Immature natural killer cell (primary cell): ENCODE measurements at regions not wholly inside any gene's neighbourhood (a gene's known extent, or its start where the extent isn't known, plus 50 kb on each side); places are given as distances from the start of the nearest gene placed in this dataset.
"Not testable (repeated sequence)": the region's sequence is repeated elsewhere in the genome, so short reads cannot be mapped to it uniquely, and the experiment has no call there.

Experiments used
- DNase-seq, 3 donors: peaks; one replicate each; pipeline ENCODE4 v3.0.0; 2022; ENCODE audit warnings: mixed read lengths in 1 of 3
- H3K27ac Mint-ChIP-seq, 6 donors: one replicate each; pipeline ENCODE4 v1.8.0; 2020; ENCODE audit warnings: mixed read lengths in 6 of 6, mild to moderate bottlenecking in 5 of 6, inconsistent platforms in 4 of 6, moderate library complexity in 3 of 6
- H3K27me3 Mint-ChIP-seq, 3 donors: one replicate each; pipeline ENCODE4 v1.8.0; 2020 to 2021; ENCODE audit warnings: low read depth in 3 of 3, mild to moderate bottlenecking in 3 of 3, mixed read lengths in 3 of 3, moderate library complexity in 3 of 3, inconsistent platforms in 1 of 3
- H3K36me3 Mint-ChIP-seq, 3 donors: one replicate each; pipeline ENCODE4 v1.8.0; 2020; ENCODE audit warnings: mixed read lengths in 3 of 3, inconsistent platforms in 2 of 3, mild to moderate bottlenecking in 2 of 3
- H3K4me1 Mint-ChIP-seq, 2 donors: one replicate each; pipeline ENCODE4 v1.8.0; 2020; ENCODE audit warnings: inconsistent platforms in 2 of 2, mild to moderate bottlenecking in 2 of 2, mixed read lengths in 2 of 2, moderate library complexity in 1 of 2
- H3K4me3 Mint-ChIP-seq, 5 donors: one replicate each; pipeline ENCODE4 v1.8.0; 2020; ENCODE audit warnings: mild to moderate bottlenecking in 5 of 5, mixed read lengths in 5 of 5, inconsistent platforms in 3 of 5, moderate library complexity in 3 of 5
- H3K9me3 Mint-ChIP-seq, 6 donors: one replicate each; pipeline ENCODE4 v1.8.0; 2020; ENCODE audit warnings: mild to moderate bottlenecking in 6 of 6, mixed read lengths in 6 of 6, inconsistent platforms in 4 of 6, moderate library complexity in 3 of 6

DNA sequence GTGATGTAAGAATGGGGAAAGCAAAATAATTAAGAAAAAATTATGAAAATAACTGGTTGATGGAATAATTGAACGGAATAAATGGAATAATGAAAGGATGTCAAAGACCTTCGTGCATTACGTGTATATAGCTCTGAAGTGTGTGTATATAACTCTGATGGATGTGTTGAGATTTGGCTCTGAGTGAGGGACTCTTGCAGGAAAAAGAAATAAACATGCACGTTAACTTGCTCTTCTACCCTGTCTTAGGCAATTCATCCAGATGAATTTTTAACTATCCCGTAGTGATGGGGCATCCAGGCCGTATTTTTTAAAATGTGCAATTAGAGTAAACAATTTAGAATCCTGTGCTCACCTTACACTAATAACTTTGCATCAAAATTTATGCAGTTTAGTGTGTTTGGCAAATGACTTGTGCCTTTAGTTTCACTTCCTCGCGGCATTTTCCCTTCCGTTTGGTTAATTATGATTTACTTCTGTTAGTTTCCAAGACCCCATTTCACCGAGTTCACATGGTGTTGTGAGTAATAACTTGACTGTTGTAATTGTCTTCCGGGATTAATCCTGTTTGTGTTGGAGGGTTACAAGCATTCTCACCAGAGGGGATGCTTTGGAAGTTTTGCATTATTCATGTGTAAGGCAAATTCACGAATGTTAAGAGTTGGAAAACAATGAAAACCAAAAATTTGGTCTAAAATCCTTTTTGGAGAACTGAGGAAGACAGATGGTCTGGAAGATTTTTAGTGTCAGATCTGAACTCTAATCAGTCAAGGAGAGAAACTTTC, 256.5 kb upstream of the FAT1 start:
- H3K36me3 Mint-ChIP-seq, result no peaks in the 10 kb centered on the region
- H3K27me3 Mint-ChIP-seq, result peaks cover 0 to 3% (median 2%) of the 10 kb centered on the region in 3 donors
- no peak overlapping the region for H3K27ac Mint-ChIP-seq
- H3K4me3 Mint-ChIP-seq, result no peak overlapping the region
- H3K4me1 Mint-ChIP-seq, result no peaks in the 10 kb centered on the region
- H3K9me3 Mint-ChIP-seq, result peaks cover 5 to 38% (median 15%) of the 10 kb centered on the region in 6 donors
- no peak for DNase-seq

DNA sequence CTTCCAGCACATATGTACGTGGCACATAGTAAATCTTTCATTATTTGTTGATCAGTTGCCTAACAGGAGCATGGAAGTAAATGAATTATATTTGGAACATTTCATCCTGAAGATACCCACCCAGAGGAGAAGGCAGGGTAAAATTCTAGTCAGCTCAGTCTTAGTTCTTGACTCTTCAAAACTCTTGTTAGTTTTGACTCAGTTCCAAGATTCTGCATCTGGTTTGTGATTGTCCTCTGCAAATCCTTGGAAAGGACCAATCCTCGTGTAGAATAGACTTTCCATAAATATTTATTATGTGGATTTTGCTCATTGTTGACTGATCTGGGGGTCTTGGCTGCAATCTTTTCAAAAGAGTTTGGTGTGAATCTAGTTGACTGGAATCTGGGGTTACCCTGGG, 257.5 kb upstream of the FAT1 start:
- DNase-seq, result no peak
- no peaks in the 10 kb centered on the region for H3K36me3 Mint-ChIP-seq
- no peak overlapping the region for H3K27ac Mint-ChIP-seq
- no peaks in the 10 kb centered on the region for H3K4me1 Mint-ChIP-seq
- peaks cover 0 to 3% (median 2%) of the 10 kb centered on the region in 3 donors for H3K27me3 Mint-ChIP-seq
- H3K9me3 Mint-ChIP-seq, result peaks cover 5 to 40% (median 17%) of the 10 kb centered on the region in 6 donors
- H3K4me3 Mint-ChIP-seq, result no peak overlapping the region

DNA sequence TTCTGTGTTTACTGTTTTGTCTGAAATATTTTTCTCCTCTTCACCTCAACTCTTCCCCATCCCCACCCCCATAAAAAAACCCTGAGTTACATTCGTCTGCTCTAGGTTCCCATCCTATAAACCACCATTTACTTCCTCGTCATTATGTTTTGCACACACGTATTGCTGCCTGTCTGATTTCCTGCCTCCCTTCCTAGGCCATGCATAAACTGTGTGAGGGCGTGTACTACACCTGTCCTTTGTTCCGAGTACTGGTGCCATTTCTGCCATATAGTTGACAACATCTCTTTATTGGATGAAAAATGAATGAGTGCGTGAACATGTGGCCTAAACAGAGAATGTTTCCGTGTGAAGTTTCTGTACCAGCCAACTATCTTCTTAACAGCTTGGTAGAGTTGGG, 258.5 kb upstream of the FAT1 start:
- no peaks in the 10 kb centered on the region for H3K36me3 Mint-ChIP-seq
- H3K27ac Mint-ChIP-seq, result no peak overlapping the region
- H3K4me1 Mint-ChIP-seq, result no peaks in the 10 kb centered on the region
- no peak for DNase-seq
- H3K27me3 Mint-ChIP-seq, result peaks cover 2 to 3% (median 2%) of the 10 kb centered on the region in 3 donors
- no peak overlapping the region for H3K4me3 Mint-ChIP-seq
- H3K9me3 Mint-ChIP-seq, result peaks cover 11 to 50% (median 20%) of the 10 kb centered on the region in 6 donors

DNA sequence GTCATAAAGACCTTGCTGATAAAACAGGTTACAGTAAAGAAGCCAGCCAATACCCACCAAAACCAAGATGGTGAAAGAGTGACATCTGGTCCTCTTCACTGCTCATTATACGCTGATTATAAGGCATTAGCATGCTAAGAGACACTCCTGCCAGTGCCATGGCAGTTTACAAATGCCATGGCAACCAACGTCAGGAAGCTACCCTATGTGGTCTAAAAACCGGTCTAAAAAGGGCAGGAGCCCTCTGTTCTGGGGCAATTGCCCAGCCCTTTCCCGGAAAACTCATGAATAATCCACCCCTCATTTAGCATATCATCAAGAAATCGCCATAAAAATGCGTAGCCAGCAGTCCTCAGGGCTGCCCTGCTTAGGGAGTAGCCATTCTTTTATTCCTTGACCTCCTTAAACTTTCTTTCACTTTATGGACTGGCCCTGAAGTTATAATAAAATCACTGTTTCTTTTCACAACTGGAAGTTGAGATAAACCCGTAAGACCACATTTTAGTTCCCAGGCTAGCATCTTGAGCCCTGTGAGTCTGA, 260.5 kb upstream of the FAT1 start:
- Mint-ChIP-seq H3K4me1 (no peaks in the 10 kb centered on the region), H3K27me3 (peaks cover 2 to 3% (median 2%) of the 10 kb centered on the region in 3 donors), H3K4me3 (no peak overlapping the region), H3K9me3 (peaks cover 16 to 55% (median 28%) of the 10 kb centered on the region in 6 donors), H3K36me3 (no peaks in the 10 kb centered on the region), H3K27ac (no peak overlapping the region)
- no peak for DNase-seq

DNA sequence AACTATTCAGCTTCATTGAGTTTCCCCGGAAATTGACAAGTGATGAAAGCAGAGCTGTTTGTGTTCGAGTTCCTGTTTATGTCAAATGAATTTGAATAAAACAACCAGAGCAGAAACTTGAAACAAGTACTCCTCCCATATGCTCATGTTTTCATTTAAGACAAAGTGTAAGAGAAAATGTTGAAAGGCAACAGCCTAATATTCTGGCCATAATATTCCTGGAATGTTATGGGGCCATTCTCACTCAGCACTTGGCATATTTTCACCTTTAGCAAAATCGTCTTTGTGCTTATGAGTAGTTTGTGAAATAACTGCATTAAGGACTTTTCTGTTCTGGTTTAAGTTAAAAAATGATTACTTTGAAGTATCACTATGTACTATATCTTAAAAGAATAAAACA, 276.0 kb upstream of the FAT1 start:
- Mint-ChIP-seq H3K36me3 (no peaks in the 10 kb centered on the region), H3K27me3 (peaks cover 0 to 6% (median 0%) of the 10 kb centered on the region in 3 donors)

DNA sequence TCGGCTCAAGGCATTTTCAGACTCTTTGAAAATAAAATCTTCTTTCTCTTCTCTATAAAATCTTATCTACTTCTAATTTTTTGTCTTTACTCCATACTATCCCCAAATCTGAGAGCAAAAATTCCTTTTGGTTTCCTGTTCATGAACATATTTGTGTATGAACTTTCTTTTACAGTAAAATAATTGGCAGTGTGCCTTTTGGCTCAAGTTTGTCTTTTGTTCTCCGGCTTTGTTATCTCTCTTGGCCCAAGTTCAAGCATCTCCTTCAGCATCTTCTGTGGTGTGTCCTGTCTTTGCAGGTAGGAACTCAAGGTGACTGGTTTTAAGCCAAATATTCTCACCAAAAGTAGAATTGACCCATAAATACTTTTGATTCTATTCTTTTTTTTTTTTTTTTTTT, 276.6 kb upstream of the FAT1 start:
- Mint-ChIP-seq H3K4me3 (no peak overlapping the region), H3K27ac (no peak overlapping the region), H3K4me1 (no peaks in the 10 kb centered on the region), H3K36me3 (no peaks in the 10 kb centered on the region), H3K9me3 (peaks cover 3 to 34% (median 25%) of the 10 kb centered on the region in 6 donors), H3K27me3 (peaks cover 0 to 6% (median 0%) of the 10 kb centered on the region in 3 donors)
- DNase-seq, result no peak

More for the DNA sequence above, 276.0 kb upstream of the FAT1 start:
- H3K4me1 Mint-ChIP-seq, result no peaks in the 10 kb centered on the region
- DNase-seq, result no peak
- no peak overlapping the region for H3K4me3 Mint-ChIP-seq
- H3K9me3 Mint-ChIP-seq, result peaks cover 3 to 34% (median 25%) of the 10 kb centered on the region in 6 donors
- no peak overlapping the region for H3K27ac Mint-ChIP-seq

DNA sequence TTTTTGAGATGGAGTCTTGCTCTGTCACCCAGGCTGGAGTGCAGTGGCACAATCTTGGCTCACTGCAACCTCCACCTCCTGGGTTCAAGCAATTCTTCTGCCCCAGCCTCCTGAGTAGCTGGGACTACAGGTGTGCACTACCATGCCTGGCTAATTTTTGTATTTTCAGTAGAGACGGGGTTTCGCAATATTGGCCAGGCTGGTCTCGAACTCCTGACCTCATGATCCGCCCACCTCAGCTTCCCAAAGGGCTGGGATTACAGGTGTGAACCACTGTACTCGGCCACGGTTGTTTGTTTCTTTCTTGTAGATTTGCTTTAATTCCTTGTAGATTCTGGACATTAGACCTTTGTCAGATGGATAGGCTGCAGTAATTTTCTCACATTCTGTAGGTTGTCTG, 278.5 kb upstream of the FAT1 start:
- DNase-seq, H3K27ac Mint-ChIP-seq, H3K27me3 Mint-ChIP-seq, H3K4me1 Mint-ChIP-seq, H3K36me3 Mint-ChIP-seq, H3K4me3 Mint-ChIP-seq: not testable (repeated sequence)
- H3K9me3 Mint-ChIP-seq, result peaks cover 3 to 38% (median 22%) of the 10 kb centered on the region in 6 donors

DNA sequence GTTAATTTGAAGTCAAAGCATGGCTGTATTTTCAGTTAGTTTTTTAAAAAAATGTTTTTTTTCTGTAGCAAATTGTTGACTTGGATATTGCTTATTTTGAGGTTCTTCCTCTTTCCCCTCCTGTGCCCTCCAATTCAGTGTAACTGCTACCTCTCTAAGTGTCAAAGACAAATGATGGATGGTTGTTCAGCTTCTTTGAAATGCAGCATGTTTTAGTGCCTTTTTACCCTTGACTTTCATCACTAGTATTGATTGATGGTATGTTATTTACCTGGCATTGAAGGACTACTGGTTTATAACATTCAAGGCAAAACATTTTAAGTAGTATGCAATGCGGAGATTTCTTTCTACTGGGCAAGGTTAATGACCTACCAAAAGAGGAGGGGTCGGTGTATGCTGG, 281.0 kb upstream of the FAT1 start:
- Mint-ChIP-seq H3K27ac (no peak overlapping the region), H3K27me3 (peaks cover 0 to 6% (median 0%) of the 10 kb centered on the region in 3 donors), H3K9me3 (peaks cover 5 to 48% (median 21%) of the 10 kb centered on the region in 6 donors), H3K4me3 (no peak overlapping the region), H3K36me3 (no peaks in the 10 kb centered on the region), H3K4me1 (no peaks in the 10 kb centered on the region)
- no peak for DNase-seq

DNA sequence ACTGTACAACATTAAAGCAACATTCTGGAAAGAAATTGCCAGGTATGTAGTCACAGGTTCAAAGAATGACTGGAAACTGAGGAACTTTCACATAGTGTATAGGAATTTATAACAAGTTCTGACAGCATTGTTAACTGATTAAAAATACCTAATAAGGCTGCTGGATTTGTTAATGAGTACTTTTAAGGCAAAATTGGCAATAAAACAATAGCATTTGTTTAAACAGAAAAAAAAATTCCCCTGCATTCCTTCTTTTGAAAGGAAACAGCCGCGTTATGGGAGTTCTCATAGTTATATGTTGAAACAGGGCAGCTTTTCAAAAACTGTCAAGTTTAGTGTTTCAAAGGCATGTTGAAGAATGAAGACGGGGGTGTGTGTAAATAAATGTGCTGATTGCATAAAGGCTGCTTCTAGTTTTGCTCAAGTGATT, 282.5 kb upstream of the FAT1 start:
- Mint-ChIP-seq H3K36me3 (no peaks in the 10 kb centered on the region), H3K4me1 (no peaks in the 10 kb centered on the region), H3K9me3 (peaks cover 4 to 45% (median 19%) of the 10 kb centered on the region in 6 donors), H3K4me3 (no peak overlapping the region), H3K27me3 (peaks cover 0 to 2% (median 0%) of the 10 kb centered on the region in 3 donors), H3K27ac (no peak overlapping the region)
- no peak for DNase-seq

DNA sequence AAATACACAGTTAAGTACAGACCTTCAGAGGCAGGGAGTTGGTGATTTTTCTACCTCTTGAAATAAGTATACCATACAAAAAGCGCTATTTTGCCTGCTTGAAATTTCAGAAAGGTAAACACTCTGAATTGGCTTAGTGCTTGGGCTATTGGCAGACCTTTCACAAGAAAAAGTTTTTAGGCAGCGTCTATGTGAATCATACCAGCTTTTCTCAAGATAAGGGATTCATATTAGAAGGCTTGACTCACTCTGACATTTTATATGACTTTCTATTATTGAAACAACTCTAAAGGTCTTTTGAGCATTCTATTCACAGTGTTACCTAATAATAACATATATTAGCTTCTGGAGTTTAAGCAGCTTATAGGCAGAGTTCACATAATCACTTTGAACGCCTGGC, 286.4 kb upstream of the FAT1 start:
- Mint-ChIP-seq H3K4me3 (no peak overlapping the region), H3K9me3 (peaks cover 7 to 50% (median 17%) of the 10 kb centered on the region in 6 donors), H3K36me3 (peaks cover 0 to 3% (median 0%) of the 10 kb centered on the region in 3 donors), H3K27ac (no peak overlapping the region), H3K27me3 (no peaks in the 10 kb centered on the region), H3K4me1 (no peaks in the 10 kb centered on the region)
- DNase-seq, result no peak

DNA sequence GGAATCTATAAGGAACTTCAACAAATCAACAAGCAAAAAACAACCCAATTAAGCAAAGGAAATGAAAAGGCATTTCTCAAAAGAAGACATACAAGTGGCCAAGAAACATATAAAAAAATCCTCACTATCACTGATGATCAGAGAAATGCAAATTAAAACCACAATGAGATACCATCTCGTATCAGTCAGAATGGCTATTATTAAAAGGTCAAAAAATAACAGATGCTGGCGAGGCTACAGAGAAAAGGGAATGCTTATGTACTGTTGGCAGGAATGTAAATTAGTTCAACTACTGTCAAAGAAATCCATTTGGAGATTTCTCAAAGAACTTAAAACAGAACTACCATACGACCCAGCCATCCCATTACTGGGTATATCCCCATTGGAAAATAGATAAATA, 292.4 kb upstream of the FAT1 start:
- Mint-ChIP-seq H3K9me3 (peaks cover 11 to 37% (median 24%) of the 10 kb centered on the region in 6 donors), H3K27me3 (peaks cover 0 to 5% (median 0%) of the 10 kb centered on the region in 3 donors), H3K4me1 (no peaks in the 10 kb centered on the region), H3K36me3 (peaks cover 0 to 3% (median 0%) of the 10 kb centered on the region in 3 donors), H3K27ac (no peak overlapping the region), H3K4me3 (no peak overlapping the region)
- no peak for DNase-seq

DNA sequence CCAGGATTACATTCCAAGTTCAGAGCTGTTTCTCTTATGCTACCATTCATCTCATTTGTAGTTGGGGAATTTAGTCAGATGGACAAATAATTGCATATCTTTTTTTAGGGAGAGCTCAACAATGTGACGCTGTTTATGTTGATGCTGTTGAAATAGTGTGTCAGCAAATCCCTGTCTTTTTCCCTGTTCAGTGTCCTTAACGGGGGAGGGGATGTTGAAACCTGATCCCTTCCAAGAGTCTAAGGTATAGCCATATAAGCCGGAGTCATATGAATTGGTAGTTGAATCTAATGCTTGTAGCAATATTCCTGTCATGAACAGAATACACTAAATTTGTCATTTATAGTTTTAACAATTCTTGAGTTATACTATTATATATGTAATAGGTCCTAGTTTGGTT, 293.5 kb upstream of the FAT1 start:
- H3K36me3 Mint-ChIP-seq, result peaks cover 0 to 3% (median 0%) of the 10 kb centered on the region in 3 donors
- no peak for DNase-seq
- H3K27me3 Mint-ChIP-seq, result peaks cover 0 to 5% (median 0%) of the 10 kb centered on the region in 3 donors
- H3K4me3 Mint-ChIP-seq, result no peak overlapping the region
- no peaks in the 10 kb centered on the region for H3K4me1 Mint-ChIP-seq
- no peak overlapping the region for H3K27ac Mint-ChIP-seq
- peaks cover 11 to 34% (median 24%) of the 10 kb centered on the region in 6 donors for H3K9me3 Mint-ChIP-seq

DNA sequence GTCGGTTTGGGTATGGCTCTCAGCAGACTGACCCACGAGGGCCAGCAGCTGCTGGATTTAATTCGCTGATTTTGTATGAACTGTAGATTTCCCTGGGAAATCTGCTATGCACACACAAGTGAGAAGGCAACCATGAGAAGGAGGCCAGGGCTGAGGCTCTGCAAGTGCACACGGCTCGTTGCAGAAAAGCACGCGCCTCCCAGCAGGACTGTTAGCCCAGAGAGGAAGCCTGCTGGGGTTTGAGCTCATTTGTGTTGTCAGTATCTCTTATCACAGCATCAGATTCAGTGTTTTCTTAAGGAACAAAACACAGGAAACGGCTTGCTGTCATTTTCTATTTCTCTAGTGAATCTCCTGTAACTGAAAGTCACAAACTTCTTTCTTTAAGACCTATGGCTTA, 296.2 kb upstream of the FAT1 start:
- H3K4me1 Mint-ChIP-seq, result no peaks in the 10 kb centered on the region
- H3K27me3 Mint-ChIP-seq, result peaks cover 0 to 5% (median 0%) of the 10 kb centered on the region in 3 donors
- no peak overlapping the region for H3K27ac Mint-ChIP-seq
- peaks cover 6 to 32% (median 18%) of the 10 kb centered on the region in 6 donors for H3K9me3 Mint-ChIP-seq
- no peaks in the 10 kb centered on the region for H3K36me3 Mint-ChIP-seq
- no peak for DNase-seq
- H3K4me3 Mint-ChIP-seq, result no peak overlapping the region

DNA sequence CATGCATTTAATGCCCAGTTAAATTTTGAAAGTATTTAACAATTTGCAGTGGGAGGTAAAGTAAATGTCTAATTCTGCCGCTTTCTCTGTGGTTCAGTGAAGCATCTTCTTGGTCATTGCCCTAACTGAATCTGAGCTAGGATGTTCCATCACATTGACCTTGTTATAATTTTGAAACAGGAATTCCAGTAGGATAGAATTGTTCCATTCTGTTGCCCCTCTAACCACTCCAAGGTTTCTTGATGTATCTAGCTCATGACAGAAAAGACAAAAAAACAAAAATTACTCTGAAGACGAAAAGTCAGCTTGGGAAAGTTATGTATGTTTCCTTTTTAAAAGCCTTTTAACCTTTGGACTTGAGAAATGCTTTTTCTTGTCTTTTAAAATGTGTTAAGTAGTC, 297.0 kb upstream of the FAT1 start:
- peaks cover 0 to 5% (median 0%) of the 10 kb centered on the region in 3 donors for H3K27me3 Mint-ChIP-seq
- H3K27ac Mint-ChIP-seq, result no peak overlapping the region
- no peak for DNase-seq
- H3K4me1 Mint-ChIP-seq, result no peaks in the 10 kb centered on the region
- H3K9me3 Mint-ChIP-seq, result peaks cover 4 to 33% (median 20%) of the 10 kb centered on the region in 6 donors
- no peaks in the 10 kb centered on the region for H3K36me3 Mint-ChIP-seq
- no peak overlapping the region for H3K4me3 Mint-ChIP-seq
